CD4-positive, alpha-beta T cell treated with Interleukin-10 for 1 hour (primary cell): ENCODE measurements at regions not wholly inside any gene's neighbourhood (a gene's known extent, or its start where the extent isn't known, plus 50 kb on each side); places are given as distances from the start of the nearest gene placed in this dataset.

Experiments
- DNase-seq: peaks from one replicate; pipeline ENCODE4 v3.0.0-alpha.2; 2020

- DNase-seq, result no peak
These were observed 141.6 kb upstream of the CPSF6 start for GRCh38 chr12:69097619-69098368.

GRCh38 chr12:69099201-69099837 lies 140.1 kb upstream of the CPSF6 start:
- DNase-seq, result no peak

GRCh38 chr12:69101505-69101904 lies 137.9 kb upstream of the CPSF6 start:
- no peak for DNase-seq

- no peak for DNase-seq
These were observed 136.5 kb upstream of the CPSF6 start for GRCh38 chr12:69102856-69103255.

- DNase-seq, result no peak
These were observed 134.0 kb upstream of the CPSF6 start for GRCh38 chr12:69105101-69105962.

GRCh38 chr12:69106482-69107118 lies 132.8 kb upstream of the CPSF6 start:
- DNase-seq, result no peak

- DNase-seq, result no peak
These were observed 131.8 kb upstream of the CPSF6 start for GRCh38 chr12:69107541-69107940.

GRCh38 chr12:69108037-69108436 lies 131.3 kb upstream of the CPSF6 start:
- DNase-seq, result no peak

- DNase-seq, result no peak
These were observed 126.8 kb upstream of the CPSF6 start for GRCh38 chr12:69112616-69113015.

- DNase-seq, result no peak
These were observed 124.3 kb upstream of the CPSF6 start for GRCh38 chr12:69115099-69115498.

- no peak for DNase-seq
These were observed 123.4 kb upstream of the CPSF6 start for GRCh38 chr12:69115951-69116350.

GRCh38 chr12:69117566-69118266 lies 121.7 kb upstream of the CPSF6 start:
- no peak for DNase-seq

- no peak for DNase-seq
These were observed 120.9 kb upstream of the CPSF6 start for GRCh38 chr12:69118516-69118915.

- DNase-seq, result no peak
These were observed 119.6 kb upstream of the CPSF6 start for GRCh38 chr12:69119770-69120169.

GRCh38 chr12:69120354-69120753 lies 119.0 kb upstream of the CPSF6 start:
- DNase-seq, result no peak

GRCh38 chr12:69123311-69123710 lies 116.1 kb upstream of the CPSF6 start:
- no peak for DNase-seq

- no peak for DNase-seq
These were observed 115.3 kb upstream of the CPSF6 start for GRCh38 chr12:69123919-69124638.

GRCh38 chr12:69129017-69129416 lies 110.4 kb upstream of the CPSF6 start:
- DNase-seq, result no peak

GRCh38 chr12:69129564-69129963 lies 109.8 kb upstream of the CPSF6 start:
- no peak for DNase-seq

GRCh38 chr12:69130064-69130463 lies 109.3 kb upstream of the CPSF6 start:
- DNase-seq, result no peak

- DNase-seq, result no peak
These were observed 108.3 kb upstream of the CPSF6 start for GRCh38 chr12:69131077-69131476.
